ENCODE measurements at regions not wholly inside any gene's neighbourhood (a gene's known extent, or its start where the extent isn't known, plus 50 kb on each side); places are given as distances from the start of the nearest gene placed in this dataset.

GRCh38 chr5:93998951-93999455 lies 257.6 kb upstream of the POU5F2 start:
- TF ChIP-seq TCF4 (CRISPR knock-in tag; IDR thresholded peaks at IDR 0.05; ENCODE audit: borderline replicate concordance) (no peak), CSRNP3 (CRISPR knock-in tag; IDR thresholded peaks at IDR 0.05) (no peak), RARB (CRISPR knock-in tag; IDR thresholded peaks at IDR 0.05) (no peak), ZC3H10 (CRISPR knock-in tag; IDR thresholded peaks at IDR 0.05) (no peak), ESRRG (CRISPR knock-in tag; IDR thresholded peaks at IDR 0.05) (no peak), TOX (CRISPR knock-in tag; IDR thresholded peaks at IDR 0.05; ENCODE audit: borderline replicate concordance) (no peak), OSR1 (CRISPR knock-in tag; IDR thresholded peaks at IDR 0.05) (no peak), GLIS3 (CRISPR knock-in tag; IDR thresholded peaks at IDR 0.05) (no peak), ZFP3 (CRISPR knock-in tag; IDR thresholded peaks at IDR 0.05) (no peak), PPARA (CRISPR knock-in tag; IDR thresholded peaks at IDR 0.05; ENCODE audit: borderline replicate concordance) (no peak), BACH2 (CRISPR knock-in tag; IDR thresholded peaks at IDR 0.05; ENCODE audit: borderline replicate concordance) (no peak), POU6F1 (CRISPR knock-in tag; IDR thresholded peaks at IDR 0.05; ENCODE audit: borderline replicate concordance, low read depth) (no peak), CREB5 (CRISPR knock-in tag; IDR thresholded peaks at IDR 0.05; ENCODE audit: low read depth) (no peak), ARNTL (CRISPR knock-in tag; IDR thresholded peaks at IDR 0.05; ENCODE audit: borderline replicate concordance, low read depth) (no peak), PATZ1 (CRISPR knock-in tag; IDR thresholded peaks at IDR 0.05; ENCODE audit: borderline replicate concordance) (no peak)

GRCh38 chr5:93997562-93997961 lies 256.2 kb upstream of the POU5F2 start:
- TF ChIP-seq ISL1 (CRISPR knock-in tag; IDR thresholded peaks at IDR 0.05) (no peak), TSHZ2 (CRISPR knock-in tag; IDR thresholded peaks at IDR 0.05) (no peak), BACH2 (CRISPR knock-in tag; IDR thresholded peaks at IDR 0.05; ENCODE audit: borderline replicate concordance) (no peak), CSDC2 (CRISPR knock-in tag; IDR thresholded peaks at IDR 0.05) (no peak), ZFP30 (CRISPR knock-in tag; IDR thresholded peaks at IDR 0.05) (no peak), PATZ1 (CRISPR knock-in tag; IDR thresholded peaks at IDR 0.05; ENCODE audit: borderline replicate concordance) (no peak), ZNF8 (CRISPR knock-in tag; IDR thresholded peaks at IDR 0.05) (no peak), CSRNP3 (CRISPR knock-in tag; IDR thresholded peaks at IDR 0.05) (no peak), GLIS3 (CRISPR knock-in tag; IDR thresholded peaks at IDR 0.05) (no peak), SNAI2 (CRISPR knock-in tag; IDR thresholded peaks at IDR 0.05) (no peak), ARNTL (CRISPR knock-in tag; IDR thresholded peaks at IDR 0.05; ENCODE audit: borderline replicate concordance, low read depth) (no peak), RARB (CRISPR knock-in tag; IDR thresholded peaks at IDR 0.05) (no peak), POU6F1 (CRISPR knock-in tag; IDR thresholded peaks at IDR 0.05; ENCODE audit: borderline replicate concordance, low read depth) (no peak), ZNF70 (CRISPR knock-in tag; IDR thresholded peaks at IDR 0.05) (no peak)
- ATAC-seq, result no peak

More at GRCh38 chr5:93998951-93999455, 257.6 kb upstream of the POU5F2 start:
- no peak for ATAC-seq
